PC-3 (cell line): ENCODE measurements at regions not wholly inside any gene's neighbourhood (a gene's known extent, or its start where the extent isn't known, plus 50 kb on each side); places are given as distances from the start of the nearest gene placed in this dataset.

Experiments used
- ATAC-seq: fragments of 200-7000 bp; cut with Tn5 transposase; 2 replicates; pipeline ENCODE4 v1.9.1; 2020; ENCODE audit warnings: mild to moderate bottlenecking, moderate library complexity
- BruUV-seq: library from RNA; stranded (reverse); fragments of 400-500 nt; replicated peaks from 2 replicates; lab custom pipeline; 2021; lab: Mats Ljungman, UMichigan
- CTCF ChIA-PET: fragments of 300-600 bp; sonication (Branson Sonifier 250); formaldehyde crosslinking; loops from one replicate; lab custom pipeline; 2022; ENCODE audit warnings: antibody characterized with exemption; lab: Charles Lee
- POLR2A ChIA-PET: fragments of 300-600 bp; sonication (Branson Sonifier 250); formaldehyde crosslinking; loops from one replicate; lab custom pipeline; 2022; ENCODE audit warnings: antibody characterized with exemption; ENCODE audit not compliant: unreplicated experiment; lab: Charles Lee
- DNase-seq: peaks from one replicate; pipeline ENCODE4 v3.0.0-alpha.2; 2015
- H2AFZ ChIP-seq: fragments of 300-600 bp; sonication (generic); 2 replicates; pipeline ENCODE4 v1.6.0; 2016; ENCODE audit warnings: antibody characterized with exemption, low read length
- H3F3A ChIP-seq: fragments of 300-600 bp; sonication (generic); one replicate; pipeline ENCODE4 v1.6.0; 2017; ENCODE audit warnings: antibody characterized with exemption, low read length, control low read depth, mild to moderate bottlenecking; ENCODE audit not compliant: unreplicated experiment
- H3K27ac ChIP-seq: fragments of 300-600 bp; sonication (generic); 2 replicates; pipeline ENCODE4 v1.5.1; 2016; ENCODE audit warnings: mild to moderate bottlenecking, low read length
- H3K27me3 ChIP-seq: fragments of 300-600 bp; sonication (generic); 2 replicates; pipeline ENCODE4 v1.6.1; 2016; ENCODE audit warnings: low read length, mixed read lengths
- H3K36me3 ChIP-seq: fragments of 300-600 bp; sonication (generic); 2 replicates; pipeline ENCODE4 v1.6.1; 2016; ENCODE audit warnings: low read depth, mixed run types, low read length, mixed read lengths
- H3K4me1 ChIP-seq: fragments of 300-600 bp; sonication (generic); 2 replicates; pipeline ENCODE4 v1.5.1; 2016; ENCODE audit warnings: low read length; ENCODE audit not compliant: insufficient read depth
- H3K4me2 ChIP-seq: fragments of 300-600 bp; sonication (generic); 2 replicates; pipeline ENCODE4 v1.6.0; 2016; ENCODE audit warnings: low read length
- H3K4me3 ChIP-seq: fragments of 300-600 bp; sonication (generic); 2 replicates; pipeline ENCODE4 v1.5.1; 2016; ENCODE audit warnings: mild to moderate bottlenecking, low read length, mixed read lengths
- H3K79me2 ChIP-seq: fragments of 300-600 bp; sonication (generic); 2 replicates; pipeline ENCODE4 v1.6.1; 2017; ENCODE audit warnings: low read length, mixed read lengths
- H3K9ac ChIP-seq: fragments of 300-600 bp; sonication (generic); 2 replicates; pipeline ENCODE4 v1.6.0; 2016; ENCODE audit warnings: mild to moderate bottlenecking, low read length
- H3K9me2 ChIP-seq: fragments of 300-600 bp; sonication (generic); replicated peaks from 2 replicates; pipeline ENCODE4 v1.6.1; 2016; ENCODE audit warnings: mixed run types, low read length, mixed read lengths
- H3K9me3 ChIP-seq: fragments of 300-600 bp; sonication (generic); 2 replicates; pipeline ENCODE4 v1.6.1; 2016; ENCODE audit warnings: low read length, mixed read lengths
- H4K20me1 ChIP-seq: fragments of 300-600 bp; sonication (generic); 2 replicates; pipeline ENCODE4 v1.6.1; 2016; ENCODE audit warnings: low read length, mixed read lengths
- EZH2 ChIP-seq: fragments of 300-600 bp; sonication (generic); IDR thresholded peaks from one replicate; pipeline ENCODE4 v1.6.1; 2017; ENCODE audit warnings: antibody characterized with exemption, mild to moderate bottlenecking, low read length; ENCODE audit not compliant: unreplicated experiment
- EZH2phosphoT487 ChIP-seq: fragments of 300-600 bp; sonication (generic); IDR thresholded peaks from 2 replicates; pipeline ENCODE4 v1.6.1; 2018; ENCODE audit warnings: mild to moderate bottlenecking, antibody characterized with exemption, low read length, borderline replicate concordance
- intact Hi-C: fragments of 100-400 bp; cut with micrococcal nuclease; formaldehyde crosslinking; loops from 2 replicates; pipeline ENCODE4 v1.9.0; 2023
- TF ChIP-seq, protein P1 (sequence below): fragments of 300-600 bp; sonication (generic); conservative IDR thresholded peaks from 2 replicates; pipeline ENCODE4 v1.5.1; 2017; ENCODE audit warnings: antibody characterized with exemption, low read depth, mild to moderate bottlenecking, low read length

DNA sequence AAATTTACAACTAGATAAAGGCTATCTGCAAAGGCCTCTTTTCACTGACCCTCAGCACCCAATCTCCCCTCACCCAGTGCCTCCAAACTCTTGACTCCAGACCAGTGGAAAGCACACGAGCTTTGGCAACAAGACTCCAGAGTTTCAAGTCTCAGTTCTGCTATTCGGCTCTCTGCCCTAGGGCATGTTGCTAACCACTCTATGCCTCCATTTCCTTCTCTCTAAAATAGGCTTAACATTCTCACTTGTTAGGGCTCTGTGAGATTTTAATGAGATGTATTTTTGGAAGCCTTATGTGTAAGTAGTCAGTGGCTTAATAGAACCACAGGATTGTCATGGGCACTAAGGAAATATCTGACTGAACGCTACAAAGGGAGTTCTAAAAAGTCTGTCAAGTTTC, 116.5 kb upstream of the IQCM start:
- Histone ChIP-seq H3K4me3 (no peak overlapping the region), H3K9ac (no peak overlapping the region), H2AFZ (no peak overlapping the region), H3K27me3 (no peaks in the 10 kb centered on the region), H3F3A (no peaks in the 10 kb centered on the region), H3K79me2 (no peaks in the 10 kb centered on the region), H3K4me1 (no peaks in the 10 kb centered on the region), H3K9me2 (no peaks in the 10 kb centered on the region), H3K9me3 (no peaks in the 10 kb centered on the region), H3K4me2 (no peak overlapping the region), H4K20me1 (no peaks in the 10 kb centered on the region), H3K36me3 (no peaks in the 10 kb centered on the region), H3K27ac (no peak overlapping the region)
- TF ChIP-seq EZH2: no peak
- TF ChIP-seq EZH2phosphoT487: no peak
- TF ChIP-seq, protein P1, sequence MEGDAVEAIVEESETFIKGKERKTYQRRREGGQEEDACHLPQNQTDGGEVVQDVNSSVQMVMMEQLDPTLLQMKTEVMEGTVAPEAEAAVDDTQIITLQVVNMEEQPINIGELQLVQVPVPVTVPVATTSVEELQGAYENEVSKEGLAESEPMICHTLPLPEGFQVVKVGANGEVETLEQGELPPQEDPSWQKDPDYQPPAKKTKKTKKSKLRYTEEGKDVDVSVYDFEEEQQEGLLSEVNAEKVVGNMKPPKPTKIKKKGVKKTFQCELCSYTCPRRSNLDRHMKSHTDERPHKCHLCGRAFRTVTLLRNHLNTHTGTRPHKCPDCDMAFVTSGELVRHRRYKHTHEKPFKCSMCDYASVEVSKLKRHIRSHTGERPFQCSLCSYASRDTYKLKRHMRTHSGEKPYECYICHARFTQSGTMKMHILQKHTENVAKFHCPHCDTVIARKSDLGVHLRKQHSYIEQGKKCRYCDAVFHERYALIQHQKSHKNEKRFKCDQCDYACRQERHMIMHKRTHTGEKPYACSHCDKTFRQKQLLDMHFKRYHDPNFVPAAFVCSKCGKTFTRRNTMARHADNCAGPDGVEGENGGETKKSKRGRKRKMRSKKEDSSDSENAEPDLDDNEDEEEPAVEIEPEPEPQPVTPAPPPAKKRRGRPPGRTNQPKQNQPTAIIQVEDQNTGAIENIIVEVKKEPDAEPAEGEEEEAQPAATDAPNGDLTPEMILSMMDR: no peak
- DNase-seq (no peak), ATAC-seq (no peak)
- BruUV-seq: no TSS peak
- intact Hi-C loops: no loop called here
- POLR2A ChIA-PET: no interaction called here
- CTCF ChIA-PET: no interaction called here

DNA sequence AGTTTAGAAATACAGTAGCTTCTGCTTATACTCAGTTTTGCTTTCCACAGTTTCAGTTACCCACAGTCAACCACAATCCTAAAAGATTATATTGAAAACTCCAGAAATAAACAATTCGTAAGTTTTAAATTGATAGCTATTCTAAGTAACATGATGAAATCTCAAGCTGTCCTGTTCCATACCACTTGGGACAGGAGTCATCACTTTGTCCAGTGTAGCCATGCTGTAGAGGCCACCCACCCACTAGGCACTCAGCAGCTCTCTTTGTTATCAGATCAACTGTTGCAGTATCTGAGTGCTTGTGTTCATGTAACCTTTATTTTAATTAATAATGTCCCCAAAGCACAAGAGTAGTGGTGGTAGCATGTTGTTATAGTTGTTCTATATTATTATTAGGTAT, 117.5 kb upstream of the IQCM start:
- H3K4me3 ChIP-seq: no peak overlapping the region
- no peaks in the 10 kb centered on the region for H3K9me2 ChIP-seq
- TF ChIP-seq EZH2phosphoT487 (no peak), EZH2 (no peak)
- TF ChIP-seq, protein P1: no peak
- no peak overlapping the region for H2AFZ ChIP-seq
- intact Hi-C loops: no loop called here
- ChIA-PET POLR2A (interaction anchor here (0.5 kb wide), 1 partner anchor 56 kb away, joined by 7 read pairs; no protein-coding TSS in a partner anchor), CTCF (no interaction called here)
- no peaks in the 10 kb centered on the region for H3F3A ChIP-seq
- no peak overlapping the region for H3K27ac ChIP-seq
- no peak overlapping the region for H3K9ac ChIP-seq
- H3K9me3 ChIP-seq: no peaks in the 10 kb centered on the region
- no TSS peak for BruUV-seq
- no peaks in the 10 kb centered on the region for H3K4me1 ChIP-seq
- no peaks in the 10 kb centered on the region for H3K27me3 ChIP-seq
- no peak overlapping the region for H3K4me2 ChIP-seq
- no peaks in the 10 kb centered on the region for H3K79me2 ChIP-seq
- no peaks in the 10 kb centered on the region for H3K36me3 ChIP-seq
- no peak for DNase-seq
- ATAC-seq: no peak
- H4K20me1 ChIP-seq: no peaks in the 10 kb centered on the region

DNA sequence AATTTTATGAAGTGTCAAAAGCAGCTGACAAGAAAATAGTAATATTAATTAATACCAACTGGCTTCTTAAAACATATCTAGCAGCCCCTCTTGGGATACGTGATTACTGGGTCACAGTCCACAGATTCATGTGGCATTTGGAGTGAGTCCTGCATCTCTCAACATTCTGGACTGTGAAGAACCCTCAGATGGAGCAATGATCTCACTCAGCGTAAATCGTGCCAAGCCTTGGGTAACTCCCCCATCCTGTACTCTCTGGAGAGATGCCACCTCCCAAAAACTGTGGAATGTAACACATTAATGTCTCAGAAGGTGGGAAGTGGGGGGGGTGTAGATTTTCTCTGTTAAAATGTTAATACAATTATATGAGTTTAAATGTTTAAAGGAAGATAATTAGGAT, 118.2 kb upstream of the IQCM start:
- H3K4me3 ChIP-seq: no peak overlapping the region
- no peaks in the 10 kb centered on the region for H3K9me2 ChIP-seq
- H3K27ac ChIP-seq: no peak overlapping the region
- intact Hi-C loops: no loop called here
- no peaks in the 10 kb centered on the region for H3K4me1 ChIP-seq
- no peak overlapping the region for H3K9ac ChIP-seq
- no TSS peak for BruUV-seq
- no peak overlapping the region for H2AFZ ChIP-seq
- no peaks in the 10 kb centered on the region for H3K79me2 ChIP-seq
- H3F3A ChIP-seq: no peaks in the 10 kb centered on the region
- ATAC-seq (no peak), DNase-seq (no peak)
- no peak overlapping the region for H3K4me2 ChIP-seq
- POLR2A ChIA-PET: interaction anchor here (0.5 kb wide), 1 partner anchor 57 kb away, joined by 7 read pairs; no protein-coding TSS in a partner anchor
- CTCF ChIA-PET: no interaction called here
- no peaks in the 10 kb centered on the region for H3K27me3 ChIP-seq
- H3K36me3 ChIP-seq: no peaks in the 10 kb centered on the region
- H4K20me1 ChIP-seq: no peaks in the 10 kb centered on the region
- H3K9me3 ChIP-seq: no peaks in the 10 kb centered on the region
- TF ChIP-seq, protein P1: no peak
- no peak for TF ChIP-seq EZH2phosphoT487
